ENCODE measurements at regions not wholly inside any gene's neighbourhood (a gene's known extent, or its start where the extent isn't known, plus 50 kb on each side); places are given as distances from the start of the nearest gene placed in this dataset.
A peak's percentile ranks its signal among the peaks of the same experiment; 100 is the strongest.

DNA sequence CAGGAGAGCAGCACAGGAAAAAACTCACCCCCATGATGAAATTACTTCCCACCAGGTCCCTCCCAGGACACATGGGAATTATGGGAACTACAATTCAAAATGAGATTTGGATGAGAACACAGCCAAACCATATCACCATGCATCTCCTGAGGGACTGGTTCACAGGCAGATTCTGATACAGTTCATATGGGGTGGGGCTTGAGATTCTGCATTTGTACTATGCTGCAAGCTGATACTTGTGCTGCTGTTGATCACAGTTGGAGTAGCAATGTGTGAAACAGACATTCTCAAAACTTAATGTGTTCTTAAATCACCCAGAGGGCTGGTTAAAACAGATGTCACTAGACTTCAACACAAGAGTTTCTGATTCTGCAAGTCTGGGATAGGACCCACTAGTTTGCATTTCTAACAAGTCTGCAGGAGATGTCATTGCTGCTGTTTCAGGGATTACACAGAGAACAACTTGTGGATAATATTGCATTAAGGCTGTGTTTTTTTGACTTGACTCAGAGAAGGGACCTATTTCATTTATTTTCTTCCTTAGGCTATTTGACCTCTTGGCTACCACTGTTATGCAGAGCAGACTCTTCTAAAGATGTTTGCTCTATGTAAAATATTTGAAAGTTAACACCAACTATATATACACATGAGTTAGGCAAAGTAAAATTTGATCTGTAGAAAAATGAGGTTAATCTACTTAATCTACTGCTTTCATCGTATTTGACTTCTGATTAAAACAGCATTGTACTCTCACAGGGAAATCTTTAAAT is 194.2 kb upstream of the CNTN3 start:
- Histone ChIP-seq H3K56ac (ENCODE audit: insufficient read length, low read depth, low read length) (no peak overlapping the region), H2AK5ac (ENCODE audit: insufficient read length, low read length) (no peak overlapping the region), H3K9ac (ENCODE audit: extremely low read depth, insufficient read length, low read length) (no peak overlapping the region), H3K79me1 (ENCODE audit: insufficient read depth, low read depth, low read length, poor library complexity, severe bottlenecking) (no peaks in the 10 kb centered on the region), H2BK5ac (ENCODE audit: insufficient read length, low read length) (no peak overlapping the region), H3K23ac (ENCODE audit: insufficient read length, low read depth, low read length) (no peak overlapping the region), H3K14ac (ENCODE audit: insufficient read depth, low read length) (no peak overlapping the region), H3K18ac (ENCODE audit: insufficient read length, low read depth, low read length) (no peak overlapping the region), H2BK15ac (ENCODE audit: low read depth, low read length) (no peak overlapping the region), H3T11ph (ENCODE audit: low read length) (no peak overlapping the region), H3K9me3 (ENCODE audit: control insufficient read depth, low read depth, low read length) (no peaks in the 10 kb centered on the region), H3K79me2 (ENCODE audit: insufficient read depth, low read length) (no peaks in the 10 kb centered on the region), H3K27me3 (ENCODE audit: insufficient read depth, low read length) (no peaks in the 10 kb centered on the region), H3K4me1 (ENCODE audit: insufficient read depth, low read length) (no peaks in the 10 kb centered on the region), H3K4me2 (ENCODE audit: insufficient read depth, insufficient read length, low read length) (no peak overlapping the region), H3K4ac (ENCODE audit: low read depth, low read length) (no peak overlapping the region), H4K5ac (ENCODE audit: insufficient read length, low read depth, low read length) (no peak overlapping the region), H2AFZ (ENCODE audit: low read length) (no peak overlapping the region), H2BK12ac (ENCODE audit: insufficient read length, low read depth, low read length) (no peak overlapping the region), H4K91ac (ENCODE audit: insufficient read length, low read depth, low read length) (no peak overlapping the region), H3K27ac (ENCODE audit: insufficient read length, low read depth, low read length) (no peak overlapping the region), H2BK120ac (ENCODE audit: low read depth, low read length, poor library complexity, severe bottlenecking) (no peak overlapping the region), H4K8ac (replicated peaks; ENCODE audit: insufficient read length, low read depth, low read length) (no peak overlapping the region), H2BK20ac (ENCODE audit: low read depth, low read length, poor library complexity, severe bottlenecking) (no peak overlapping the region), H3K23me2 (ENCODE audit: insufficient read length, low read depth, low read length, poor library complexity, severe bottlenecking) (no peaks in the 10 kb centered on the region), H4K20me1 (ENCODE audit: control insufficient read depth, insufficient read depth, insufficient read length) (no peaks in the 10 kb centered on the region)
- WGBS (ENCODE audit: extremely low coverage, insufficient read length, low lambda C conversion rate), result no CpG with 5 or more reads among the region's 1 CpG
- Mint-ChIP-seq H3K4me3 (no peak overlapping the region), H3K27ac (peak overlapping the region in 1 of 3 experiments; percentile 43; a peak in 1 of 7 replicates), H3K4me1 (no peaks in the 10 kb centered on the region), H3K36me3 (ENCODE audit: insufficient read depth in 1 of 3, low read depth in 3 of 3) (0 out of 7 replicates have a peak, but pooled peaks cover 0 to 2% (median 0%) of the 10 kb centered on the region in 3 experiments), H3K9me3 (peaks cover 4 to 8% of the 10 kb centered on the region in 2 experiments; a peak in 3 of 5 replicates), H3K27me3 (ENCODE audit: low read depth) (0 out of 2 replicates have a peak, but pooled peaks cover 2% of the 10 kb centered on the region)
- TF ChIP-seq, protein P1, sequence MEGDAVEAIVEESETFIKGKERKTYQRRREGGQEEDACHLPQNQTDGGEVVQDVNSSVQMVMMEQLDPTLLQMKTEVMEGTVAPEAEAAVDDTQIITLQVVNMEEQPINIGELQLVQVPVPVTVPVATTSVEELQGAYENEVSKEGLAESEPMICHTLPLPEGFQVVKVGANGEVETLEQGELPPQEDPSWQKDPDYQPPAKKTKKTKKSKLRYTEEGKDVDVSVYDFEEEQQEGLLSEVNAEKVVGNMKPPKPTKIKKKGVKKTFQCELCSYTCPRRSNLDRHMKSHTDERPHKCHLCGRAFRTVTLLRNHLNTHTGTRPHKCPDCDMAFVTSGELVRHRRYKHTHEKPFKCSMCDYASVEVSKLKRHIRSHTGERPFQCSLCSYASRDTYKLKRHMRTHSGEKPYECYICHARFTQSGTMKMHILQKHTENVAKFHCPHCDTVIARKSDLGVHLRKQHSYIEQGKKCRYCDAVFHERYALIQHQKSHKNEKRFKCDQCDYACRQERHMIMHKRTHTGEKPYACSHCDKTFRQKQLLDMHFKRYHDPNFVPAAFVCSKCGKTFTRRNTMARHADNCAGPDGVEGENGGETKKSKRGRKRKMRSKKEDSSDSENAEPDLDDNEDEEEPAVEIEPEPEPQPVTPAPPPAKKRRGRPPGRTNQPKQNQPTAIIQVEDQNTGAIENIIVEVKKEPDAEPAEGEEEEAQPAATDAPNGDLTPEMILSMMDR (conservative IDR thresholded peaks at IDR 0.05), result no peak
- DNase-seq, result no peak

Measured in H9 (cell line).